PC-9 (cell line): ENCODE measurements at regions not wholly inside any gene's neighbourhood (a gene's known extent, or its start where the extent isn't known, plus 50 kb on each side); places are given as distances from the start of the nearest gene placed in this dataset.

Experiments
- EZH2 ChIP-seq: fragments of 200-600 bp; sonication (generic); IDR thresholded peaks from 2 replicates; pipeline ENCODE4 v1.8.0; 2017; ENCODE audit warnings: antibody characterized with exemption, low read depth
- TF ChIP-seq, protein P1 (sequence below): fragments of 200-600 bp; sonication (generic); conservative IDR thresholded peaks from 2 replicates; pipeline ENCODE4 v1.6.1; 2017; ENCODE audit warnings: mixed run types, antibody characterized with exemption, mild to moderate bottlenecking, moderate library complexity

GRCh38 chr4:66625480-66625879 lies 919.8 kb downstream of the CENPC start:
- TF ChIP-seq, protein P1, sequence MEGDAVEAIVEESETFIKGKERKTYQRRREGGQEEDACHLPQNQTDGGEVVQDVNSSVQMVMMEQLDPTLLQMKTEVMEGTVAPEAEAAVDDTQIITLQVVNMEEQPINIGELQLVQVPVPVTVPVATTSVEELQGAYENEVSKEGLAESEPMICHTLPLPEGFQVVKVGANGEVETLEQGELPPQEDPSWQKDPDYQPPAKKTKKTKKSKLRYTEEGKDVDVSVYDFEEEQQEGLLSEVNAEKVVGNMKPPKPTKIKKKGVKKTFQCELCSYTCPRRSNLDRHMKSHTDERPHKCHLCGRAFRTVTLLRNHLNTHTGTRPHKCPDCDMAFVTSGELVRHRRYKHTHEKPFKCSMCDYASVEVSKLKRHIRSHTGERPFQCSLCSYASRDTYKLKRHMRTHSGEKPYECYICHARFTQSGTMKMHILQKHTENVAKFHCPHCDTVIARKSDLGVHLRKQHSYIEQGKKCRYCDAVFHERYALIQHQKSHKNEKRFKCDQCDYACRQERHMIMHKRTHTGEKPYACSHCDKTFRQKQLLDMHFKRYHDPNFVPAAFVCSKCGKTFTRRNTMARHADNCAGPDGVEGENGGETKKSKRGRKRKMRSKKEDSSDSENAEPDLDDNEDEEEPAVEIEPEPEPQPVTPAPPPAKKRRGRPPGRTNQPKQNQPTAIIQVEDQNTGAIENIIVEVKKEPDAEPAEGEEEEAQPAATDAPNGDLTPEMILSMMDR, result no peak
- TF ChIP-seq EZH2, result no peak
